H1 (cell line): ENCODE measurements at regions not wholly inside any gene's neighbourhood (a gene's known extent, or its start where the extent isn't known, plus 50 kb on each side); places are given as distances from the start of the nearest gene placed in this dataset.
A peak's percentile ranks its signal among the peaks of the same experiment; 100 is the strongest.

ENCODE experiments used
- CTCF ChIA-PET: fragments of 300-600 bp; sonication (Branson Sonifier 250); formaldehyde crosslinking; loops from one replicate; lab custom pipeline; 2021; ENCODE audit not compliant: partially characterized antibody; lab: Charles Lee
- POLR2A ChIA-PET: fragments of 300-600 bp; sonication (Branson Sonifier 250); formaldehyde crosslinking; loops from one replicate; lab custom pipeline; 2021; ENCODE audit warnings: inconsistent platforms; ENCODE audit not compliant: partially characterized antibody; lab: Charles Lee
- DNase-seq, 2 experiments: peaks; one replicate each; pipeline versions ENCODE4 v3.0.0 to v3.0.0-alpha.2; 2010 to 2022; ENCODE audit warnings: low spot score in 2 of 2, low read depth in 1 of 2, mixed read lengths in 1 of 2
- FAIRE-seq: peaks from 2 replicates; lab custom pipeline; 2011; peaks lifted over from hg19 to GRCh38; lab: Jason Lieb, UNC
- H2AFZ ChIP-seq: 2 replicates; pipeline ENCODE4 v1.8.1; 2012; ENCODE audit warnings: low read length, inconsistent platforms
- H2AK5ac ChIP-seq: 2 replicates; pipeline ENCODE4 v1.6.1; 2013; ENCODE audit warnings: low read depth, low read length
- H2BK120ac ChIP-seq: replicated peaks from 2 replicates; pipeline ENCODE3; 2013; ENCODE audit warnings: low read depth, low read length, inconsistent platforms
- H2BK12ac ChIP-seq: 2 replicates; pipeline ENCODE4 v1.6.1; 2013; ENCODE audit warnings: low read depth, low read length
- H2BK15ac ChIP-seq: 2 replicates; pipeline ENCODE4 v1.6.1; 2013; ENCODE audit warnings: low read length
- H2BK20ac ChIP-seq: 2 replicates; pipeline ENCODE4 v1.6.1; 2013; ENCODE audit warnings: low read length
- H2BK5ac ChIP-seq: 2 replicates; pipeline ENCODE4 v1.6.1; 2013; ENCODE audit warnings: low read depth, low read length
- H3K14ac ChIP-seq: 2 replicates; pipeline ENCODE4 v1.6.1; 2013; ENCODE audit warnings: inconsistent platforms; ENCODE audit not compliant: insufficient read length
- H3K18ac ChIP-seq: 2 replicates; pipeline ENCODE4 v1.6.1; 2013; ENCODE audit warnings: low read length; ENCODE audit errors: extremely low read depth
- H3K23ac ChIP-seq: 2 replicates; pipeline ENCODE4 v1.6.1; 2013; ENCODE audit warnings: inconsistent platforms; ENCODE audit not compliant: insufficient read length
- H3K23me2 ChIP-seq: 2 replicates; pipeline ENCODE4 v1.6.1; 2013; ENCODE audit warnings: low read depth, low read length
- H3K27ac ChIP-seq: 2 replicates; pipeline ENCODE4 v1.6.1; 2011; ENCODE audit warnings: low read depth, low read length, inconsistent platforms
- H3K27me3 ChIP-seq, 4 experiments: replicated peaks in 1 of 4; 1 replicate in 1 of 4; 2 replicates in 3 of 4; pipeline versions ENCODE4 v1.6.1 to v1.8.1; 2011 to 2013; ENCODE audit warnings: low read length in 3 of 4, mild to moderate bottlenecking in 3 of 4, inconsistent platforms in 2 of 4, mixed read lengths in 2 of 4, moderate library complexity in 1 of 4; ENCODE audit not compliant: control insufficient read depth in 3 of 4, insufficient read depth in 3 of 4; ENCODE audit errors: extremely low read depth in 1 of 4
- H3K36me3 ChIP-seq, 4 experiments: 2 replicates each; pipeline versions ENCODE4 v1.6.1 to v1.8.1; 2011 to 2013; ENCODE audit warnings: mild to moderate bottlenecking in 4 of 4, low read length in 3 of 4, moderate library complexity in 2 of 4, control low read depth in 1 of 4, inconsistent platforms in 1 of 4; ENCODE audit not compliant: insufficient read depth in 4 of 4, control insufficient read depth in 2 of 4
- H3K4ac ChIP-seq: replicated peaks from 2 replicates; pipeline ENCODE3; 2013; ENCODE audit warnings: low read length, low read depth, mixed read lengths, inconsistent platforms; ENCODE audit not compliant: insufficient read length
- H3K4me1 ChIP-seq, 4 experiments: replicated peaks in 1 of 4; 1 replicate in 1 of 4; 2 replicates in 3 of 4; pipeline versions ENCODE4 v1.6.1 to v1.8.1; 2011 to 2013; ENCODE audit warnings: low read length in 3 of 4, inconsistent platforms in 2 of 4, mixed read lengths in 1 of 4; ENCODE audit not compliant: insufficient read depth in 4 of 4, control insufficient read depth in 3 of 4
- H3K4me2 ChIP-seq, 2 experiments: 2 replicates each; pipeline versions ENCODE4 v1.6.1 to v1.8.1; 2011 to 2013; ENCODE audit warnings: low read depth in 2 of 2, low read length in 2 of 2, control low read depth in 1 of 2, inconsistent platforms in 1 of 2, mild to moderate bottlenecking in 1 of 2; ENCODE audit not compliant: insufficient read depth in 1 of 2
- H3K4me3 ChIP-seq, 4 experiments: fragments of 200-600, 300-600 bp in 1 of 4; sonication (generic), shearing (Covaris generic), sonication (Bioruptor Twin) in 1 of 4; 2 replicates each; pipeline versions ENCODE4 v1.5.1 to v1.8.1; 2011 to 2016; ENCODE audit warnings: low read length in 4 of 4, low read depth in 3 of 4, control low read depth in 2 of 4, inconsistent platforms in 2 of 4, mild to moderate bottlenecking in 2 of 4, mixed read lengths in 1 of 4, moderate library complexity in 1 of 4; ENCODE audit not compliant: insufficient read depth in 2 of 4; ENCODE audit errors: extremely low read depth in 1 of 4
- H3K56ac ChIP-seq: replicated peaks from 2 replicates; pipeline ENCODE3; 2013; ENCODE audit warnings: low read depth, mild to moderate bottlenecking, mixed read lengths, low read length, inconsistent platforms; ENCODE audit not compliant: insufficient read length
- H3K79me1 ChIP-seq: 2 replicates; pipeline ENCODE4 v1.6.1; 2013; ENCODE audit warnings: low read depth, low read length, control low read depth
- H3K79me2 ChIP-seq, 2 experiments: 2 replicates each; pipeline versions ENCODE4 v1.6.1 to v1.8.1; 2012 to 2013; ENCODE audit warnings: low read length in 2 of 2, mild to moderate bottlenecking in 2 of 2, inconsistent platforms in 1 of 2; ENCODE audit not compliant: insufficient read depth in 2 of 2, control insufficient read depth in 1 of 2
- H3K9ac ChIP-seq, 4 experiments: replicated peaks in 1 of 4; 1 replicate in 1 of 4; 2 replicates in 3 of 4; pipeline versions ENCODE4 v1.6.1 to v1.8.1; 2011 to 2013; ENCODE audit warnings: low read depth in 3 of 4, low read length in 3 of 4, control low read depth in 2 of 4, mild to moderate bottlenecking in 2 of 4, moderate library complexity in 2 of 4, inconsistent platforms in 1 of 4; ENCODE audit errors: extremely low read depth in 1 of 4
- H3K9me3 ChIP-seq, 2 experiments: 2 replicates each; pipeline versions ENCODE4 v1.6.1 to v1.8.1; 2012 to 2013; ENCODE audit warnings: mild to moderate bottlenecking in 2 of 2, moderate library complexity in 2 of 2, control low read depth in 1 of 2, inconsistent platforms in 1 of 2, low read depth in 1 of 2, low read length in 1 of 2, mixed read lengths in 1 of 2; ENCODE audit not compliant: insufficient read depth in 2 of 2
- H4K20me1 ChIP-seq, 2 experiments: replicated peaks in 1 of 2; 2 replicates each; pipeline versions ENCODE3 to v1.8.1; 2011 to 2013; ENCODE audit warnings: inconsistent platforms in 2 of 2, low read length in 2 of 2, mild to moderate bottlenecking in 1 of 2; ENCODE audit not compliant: insufficient read depth in 2 of 2, control insufficient read depth in 1 of 2
- H4K5ac ChIP-seq: 2 replicates; pipeline ENCODE4 v1.6.1; 2013; ENCODE audit warnings: low read length, low read depth, mixed read lengths, inconsistent platforms; ENCODE audit not compliant: insufficient read length
- H4K8ac ChIP-seq: 2 replicates; pipeline ENCODE4 v1.8.0; 2013; ENCODE audit warnings: mild to moderate bottlenecking, moderate library complexity, low read length, inconsistent platforms; ENCODE audit not compliant: insufficient read depth; ENCODE audit errors: extremely low read depth
- H4K91ac ChIP-seq: replicated peaks from 2 replicates; pipeline ENCODE3; 2013; ENCODE audit warnings: low read length, mixed read lengths, inconsistent platforms; ENCODE audit not compliant: insufficient read length
- CBX5 ChIP-seq: fragments of 300-800, 300-1000 bp; sonication (generic); IDR thresholded peaks from 2 replicates; pipeline ENCODE4 v1.7.1; 2016; ENCODE audit warnings: antibody characterized with exemption, low read length, low read depth
- KDM1A ChIP-seq: fragments of 200-600, 300-600 bp; sonication (generic); IDR thresholded peaks from 2 replicates; pipeline ENCODE4 v1.7.1; 2016; ENCODE audit warnings: mild to moderate bottlenecking, low read length, borderline replicate concordance
- NANOG ChIP-seq: IDR thresholded peaks from 2 replicates; pipeline ENCODE4 v1.6.1; 2011; ENCODE audit warnings: low read length, low read depth, mild to moderate bottlenecking, inconsistent platforms; ENCODE audit not compliant: insufficient read depth, poor library complexity, severe bottlenecking
- SP1 ChIP-seq: IDR thresholded peaks from 2 replicates; pipeline ENCODE4 v1.6.1; 2011; ENCODE audit warnings: low read depth, low read length
- TEAD4 ChIP-seq: IDR thresholded peaks from 2 replicates; pipeline ENCODE4 v1.6.1; 2012; ENCODE audit warnings: low read depth, low read length, inconsistent platforms, mixed read lengths
- WGBS, 2 experiments: shearing (Covaris generic) in 1 of 2; methylation state at CpG; one replicate each; pipeline versions ENCODE4 v1.1.6 to v1.1.7; 2013 to 2015; ENCODE audit warnings: low lambda C conversion rate in 2 of 2, mixed read lengths in 2 of 2, inconsistent platforms in 1 of 2, low coverage in 1 of 2, missing lambda C conversion rate in 1 of 2; ENCODE audit not compliant: insufficient replicate concordance in 2 of 2, insufficient coverage in 1 of 2, insufficient read length in 1 of 2; ENCODE audit errors: extremely low coverage in 1 of 2, missing lambda C conversion rate in 1 of 2; 5-methylcytosine and 5-hydroxymethylcytosine counted together

- H3K79me1 ChIP-seq: no peaks in the 10 kb centered on the region
- POLR2A ChIA-PET: no interaction called here
- WGBS, 2 experiments: 88% methylated on average over 4 of the region's 4 CpGs; no CpG with 5 or more reads in 1 of the 2 experiments
- TF ChIP-seq NANOG (peak; percentile 37), CBX5 (no peak), TEAD4 (peak; percentile 56; the same call in 1 of the 2 replicates), KDM1A (no peak), SP1 (peak; percentile 62)
- H4K5ac ChIP-seq: no peak overlapping the region
- peak overlapping the region; percentile 10; the same call in 1 of the 2 replicates for H2AFZ ChIP-seq
- H2BK20ac ChIP-seq: no peak overlapping the region
- H4K8ac ChIP-seq: no peak overlapping the region
- no peak overlapping the region for H3K4ac ChIP-seq
- H3K4me2 ChIP-seq: no peak overlapping the region
- H3K27me3 ChIP-seq: no peaks in the 10 kb centered on the region
- no peak for FAIRE-seq
- no peaks in the 10 kb centered on the region; a peak in 1 of 8 replicates for H3K36me3 ChIP-seq
- H3K56ac ChIP-seq: no peak overlapping the region
- no peak overlapping the region; the same call in 1 of the 2 replicates for H2BK5ac ChIP-seq
- H3K4me3 ChIP-seq: peak overlapping the region in 1 of 4 experiments; percentile 13; a peak in 1 of 8 replicates
- no peak overlapping the region for H3K18ac ChIP-seq
- no peaks in the 10 kb centered on the region for H3K79me2 ChIP-seq
- no peak overlapping the region for H2BK12ac ChIP-seq
- no peak overlapping the region for H4K91ac ChIP-seq
- H4K20me1 ChIP-seq: no peaks in the 10 kb centered on the region
- no peak overlapping the region for H3K14ac ChIP-seq
- H3K4me1 ChIP-seq: peaks cover 0 to 4% (median 0%) of the 10 kb centered on the region in 4 experiments; a peak in 3 of 7 replicates
- peaks cover 0 to 4% of the 10 kb centered on the region in 2 experiments; a peak in 1 of 4 replicates for H3K9me3 ChIP-seq
- H2BK15ac ChIP-seq: no peak overlapping the region
- peak overlapping the region; percentile 50 for H2BK120ac ChIP-seq
- CTCF ChIA-PET: no interaction called here
- H3K23me2 ChIP-seq: no peaks in the 10 kb centered on the region
- no peak overlapping the region for H3K27ac ChIP-seq
- no peak overlapping the region for H3K9ac ChIP-seq
- DNase-seq: no peak
- H2AK5ac ChIP-seq: no peak overlapping the region
- H3K23ac ChIP-seq: no peak overlapping the region
Measured at GRCh38 chr2:82198809-82199492, 1894.4 kb upstream of the LRRTM1 start.
